HG03280 (cell line): ENCODE measurements at regions not wholly inside any gene's neighbourhood (a gene's known extent, or its start where the extent isn't known, plus 50 kb on each side); places are given as distances from the start of the nearest gene placed in this dataset.
"Not testable (repeated sequence)": the region's sequence is repeated elsewhere in the genome, so short reads cannot be mapped to it uniquely, and the experiment has no call there.

Experiments
- ATAC-seq: cut with Tn5 transposase; IDR thresholded peaks from one replicate; pipeline ENCODE4 v1.9.1; 2021; ENCODE audit warnings: mild to moderate bottlenecking, moderate library complexity; ENCODE audit not compliant: unreplicated experiment

DNA sequence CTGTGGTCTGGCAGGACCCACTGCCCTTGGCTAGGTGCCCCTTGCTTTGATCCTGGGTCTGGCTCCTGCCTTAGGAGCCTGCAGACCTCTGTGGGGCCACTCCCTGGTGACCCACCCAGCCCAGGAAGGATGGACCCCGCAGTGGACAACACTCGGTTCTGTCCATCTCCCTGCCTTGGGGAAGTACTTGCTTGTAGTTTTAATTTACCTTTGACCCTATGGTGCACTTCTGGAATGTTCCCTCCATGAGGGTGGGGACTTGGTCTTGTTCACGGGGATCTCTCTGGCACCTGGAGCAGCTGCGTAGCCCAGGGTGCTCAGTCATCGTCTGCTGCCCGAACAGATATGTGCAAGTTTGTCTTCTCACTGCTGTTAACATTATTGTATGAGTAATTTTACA lies 171.3 kb downstream of the TRIM43 start:
- ATAC-seq, result not testable (repeated sequence)

DNA sequence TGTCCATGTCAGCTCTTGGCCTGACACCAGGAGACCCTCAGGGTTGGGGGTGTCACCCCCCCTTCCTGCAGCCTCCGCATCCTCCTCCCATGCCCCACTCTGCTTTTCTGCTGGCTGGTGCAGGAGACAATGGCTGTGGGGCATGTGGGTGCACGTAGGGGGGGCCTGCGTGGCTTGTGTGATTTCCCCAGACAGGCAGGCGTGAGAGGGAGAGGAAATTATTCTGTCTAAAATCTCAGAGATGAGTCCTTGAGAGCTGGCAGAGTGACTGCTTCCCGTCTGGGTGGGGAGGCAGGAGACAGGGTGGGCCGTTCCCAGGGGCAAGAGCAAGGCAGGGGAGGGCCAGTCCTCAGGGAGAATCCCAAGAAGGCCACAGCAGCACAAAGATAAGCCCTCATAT lies 173.2 kb downstream of the TRIM43 start:
- not testable (repeated sequence) for ATAC-seq

DNA sequence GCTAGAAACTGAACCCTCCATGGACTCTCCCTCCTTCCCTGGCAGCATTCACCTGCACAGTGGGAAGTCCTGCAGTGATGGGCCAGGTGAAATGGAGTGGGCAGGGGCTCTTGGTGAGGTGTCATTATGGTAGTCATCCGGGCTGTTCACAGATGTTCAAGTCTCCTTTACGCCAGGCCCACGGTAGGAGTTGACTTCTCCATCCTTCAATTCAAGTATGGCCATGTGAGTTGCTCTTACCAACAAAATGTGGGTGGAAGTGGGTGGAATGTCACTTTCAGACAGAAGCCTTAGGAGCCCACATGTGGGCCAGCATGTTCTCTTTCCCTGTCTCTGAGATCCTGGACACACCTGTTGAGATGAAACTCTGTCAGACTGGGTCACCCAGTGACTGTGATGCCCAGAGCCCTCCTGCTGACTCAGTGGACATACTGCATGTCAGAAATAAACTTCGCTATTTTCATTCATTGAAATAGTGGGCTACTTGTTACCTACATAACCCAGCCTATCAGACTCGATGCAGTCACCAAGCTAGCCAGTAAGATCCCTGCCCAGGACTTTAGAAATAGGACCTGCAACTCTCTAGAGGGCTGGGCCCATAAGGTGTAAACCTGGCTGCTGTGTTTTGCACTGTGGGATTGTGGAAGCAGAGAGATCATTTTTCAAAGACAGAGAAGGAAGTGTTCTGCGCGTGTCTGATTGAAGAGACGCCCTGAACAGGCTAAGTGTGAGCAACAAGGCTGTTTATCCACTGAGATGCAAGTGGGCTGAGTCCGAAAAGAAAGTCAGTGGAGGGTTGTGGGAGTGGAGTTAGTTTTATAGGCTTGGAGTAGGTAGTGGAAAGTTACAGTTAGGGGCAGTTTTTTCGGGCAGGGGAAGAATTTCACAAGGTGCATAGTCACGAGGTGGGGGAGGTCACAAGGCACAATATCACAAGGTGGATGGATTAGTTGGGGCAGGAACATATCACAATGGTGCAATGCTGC lies 174.4 kb downstream of the TRIM43 start:
- not testable (repeated sequence) for ATAC-seq

DNA sequence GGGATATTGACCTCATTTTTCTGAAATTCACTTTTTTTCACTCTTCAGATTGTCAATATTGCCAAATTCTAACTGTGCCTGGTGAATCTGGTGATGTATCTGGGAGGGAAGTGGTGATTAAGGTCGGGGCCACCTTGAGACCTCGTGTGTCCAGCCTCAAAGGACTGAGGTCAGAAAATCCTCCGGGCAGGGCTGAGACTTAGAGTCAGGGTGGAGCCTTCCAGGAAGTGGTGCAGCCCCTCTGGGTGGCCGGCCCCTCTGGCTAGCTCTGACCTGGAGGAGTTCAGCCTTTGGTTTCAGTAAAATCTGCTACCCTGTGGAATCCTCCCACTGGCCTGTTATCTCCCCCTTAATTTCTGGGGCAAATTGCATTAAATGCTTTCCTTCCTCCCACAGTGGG lies 175.7 kb downstream of the TRIM43 start:
- ATAC-seq, result not testable (repeated sequence)

DNA sequence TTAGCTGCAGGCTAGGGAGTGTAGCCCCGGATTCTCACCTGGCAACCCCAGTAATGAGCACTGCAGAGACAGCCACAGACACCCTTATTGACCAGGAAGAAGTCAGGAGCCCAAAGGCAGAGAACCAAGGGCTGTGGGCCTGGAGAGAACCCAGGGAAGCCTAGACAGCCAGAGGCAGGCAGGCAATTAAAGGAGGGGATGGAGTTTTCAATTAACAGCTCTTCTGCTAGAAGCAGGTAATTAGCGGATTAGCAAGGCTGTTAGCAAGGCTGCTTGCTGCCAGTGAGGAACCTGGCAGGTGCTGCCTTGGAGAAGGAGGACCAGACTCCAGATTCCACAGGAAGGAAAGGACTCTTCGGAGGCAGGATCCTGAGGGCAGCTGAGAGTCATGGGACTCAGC lies 176.1 kb downstream of the TRIM43 start:
- ATAC-seq, result not testable (repeated sequence)

DNA sequence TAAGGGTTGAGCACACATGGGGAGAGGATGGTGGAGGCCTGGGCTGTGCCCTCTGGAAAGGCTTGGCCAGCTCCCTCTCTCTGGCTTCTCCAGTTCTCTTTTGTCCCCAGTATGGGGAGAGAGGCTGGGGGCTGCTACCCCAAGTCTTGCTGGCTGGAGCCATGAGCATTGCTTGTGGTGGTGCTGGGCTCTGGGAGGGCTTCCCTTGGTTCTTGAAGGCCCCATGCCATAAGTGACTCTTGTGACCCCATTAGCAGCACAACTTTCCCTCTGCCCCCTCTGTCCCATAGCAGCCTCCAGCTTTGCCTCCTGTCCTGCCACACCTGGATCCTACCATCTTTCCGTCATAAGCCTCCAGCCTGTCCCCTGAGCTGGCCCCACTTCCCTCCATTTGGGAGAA lies 177.5 kb downstream of the TRIM43 start:
- not testable (repeated sequence) for ATAC-seq

DNA sequence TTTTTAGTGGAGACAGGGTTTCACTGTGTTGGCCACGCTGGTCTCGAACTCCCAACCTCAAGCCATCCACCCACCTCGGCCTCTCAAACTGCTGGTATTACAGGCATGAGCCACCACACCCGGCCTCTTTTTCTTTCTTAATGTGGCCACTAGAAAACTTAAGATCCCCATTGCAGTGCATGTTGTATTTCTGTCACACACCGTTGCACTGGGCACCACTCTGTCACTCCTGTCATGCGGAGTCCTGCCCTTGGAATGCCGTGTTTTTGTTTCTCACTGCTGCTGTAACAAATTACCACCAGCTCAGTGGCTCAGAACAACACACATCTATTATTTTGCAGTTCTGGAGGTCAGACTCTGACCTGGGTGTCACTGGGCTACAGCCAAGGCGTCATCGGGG lies 178.9 kb downstream of the TRIM43 start:
- ATAC-seq, result not testable (repeated sequence)

DNA sequence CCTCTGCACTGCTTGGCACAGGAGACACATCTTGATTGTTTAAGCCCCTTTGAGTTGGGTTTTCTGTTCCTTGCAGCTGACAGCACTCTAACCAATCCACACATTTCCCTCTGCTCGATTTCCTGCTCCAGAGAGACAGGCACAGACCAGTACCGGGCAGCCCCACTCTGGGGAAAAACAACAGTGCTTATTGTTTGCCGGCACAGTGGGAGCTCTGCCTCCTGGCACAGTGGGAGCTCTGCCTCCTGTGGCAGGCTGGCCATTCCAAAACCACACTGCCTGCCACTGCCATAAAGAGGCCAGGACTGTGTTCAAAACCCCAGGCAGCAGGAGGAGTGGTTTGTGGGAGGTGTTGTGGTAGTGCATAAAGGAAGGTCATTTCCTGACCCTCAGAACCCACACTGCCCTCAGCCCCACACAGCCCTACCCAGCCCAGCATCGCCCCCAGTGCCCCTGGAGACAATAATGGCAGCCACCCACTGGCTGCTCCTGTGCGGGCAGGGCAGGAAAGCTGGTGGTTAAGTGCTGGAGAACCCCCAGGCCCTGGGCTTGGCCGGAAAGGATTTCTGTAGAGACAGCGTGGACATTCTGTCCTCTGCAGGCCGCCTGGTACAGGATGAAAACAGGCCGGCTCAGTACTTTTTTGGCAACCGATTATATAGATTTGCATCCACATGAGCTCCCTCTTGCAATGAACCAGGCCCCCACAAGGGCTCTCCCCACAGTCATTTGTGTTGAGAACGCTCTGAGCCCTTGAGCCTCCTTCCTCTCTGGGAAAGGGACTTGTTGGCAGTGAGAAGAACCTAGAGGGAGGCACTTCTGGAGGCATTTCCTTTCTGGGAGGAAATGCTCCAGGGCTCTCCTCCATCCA lies 182.8 kb downstream of the TRIM43 start:
- not testable (repeated sequence) for ATAC-seq

DNA sequence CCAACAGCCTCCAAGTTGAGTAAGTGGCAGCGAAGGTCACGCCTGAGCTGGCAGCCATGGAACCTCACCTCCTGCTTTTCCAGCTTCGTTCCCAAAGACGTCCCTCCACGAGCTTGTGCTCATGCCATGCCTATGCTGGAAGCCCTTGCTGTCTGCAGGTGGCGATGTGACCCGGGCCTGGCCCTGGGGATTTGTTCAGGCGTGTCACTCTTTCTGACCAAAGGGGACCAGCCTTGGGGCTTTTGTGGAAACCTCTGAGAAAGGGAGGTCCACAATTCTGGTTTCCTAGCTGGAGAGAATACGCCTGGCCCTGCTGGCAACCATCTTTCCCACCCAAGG lies 183.4 kb downstream of the TRIM43 start:
- ATAC-seq, result not testable (repeated sequence)
